K562 (cell line): ENCODE measurements at regions not wholly inside any gene's neighbourhood (a gene's known extent, or its start where the extent isn't known, plus 50 kb on each side); places are given as distances from the start of the nearest gene placed in this dataset.

ENCODE experiments used
- ATAC-seq: fragments of 200-7000 bp; cut with Tn5 transposase; 3 replicates; pipeline ENCODE4 v1.9.1; 2020; ENCODE audit warnings: moderate library complexity
- BruUV-seq: library from RNA; stranded (reverse); fragments of 400-500 nt; replicated peaks from 2 replicates; lab custom pipeline; 2021; lab: Mats Ljungman, UMichigan
- CTCF ChIA-PET: fragments of 300-600 bp; formaldehyde crosslinking; extraction: SDS; loops from one replicate; lab custom pipeline; 2021; ENCODE audit warnings: low intra/inter-chr PET ratio; lab: Yijun Ruan, JAX
- POLR2A ChIA-PET: fragments of 300-600, 350-650 bp; sonication (Branson Sonifier 250); formaldehyde crosslinking; extraction: SDS; loops from one replicate; lab custom pipeline; 2021; ENCODE audit warnings: antibody characterized with exemption, inconsistent platforms; lab: Yijun Ruan, JAX
- DNase-seq, 4 experiments: peaks; one replicate each; pipeline versions ENCODE4 v3.0.0 to v3.0.0-alpha.2; 2011 to 2018; ENCODE audit warnings: low spot score in 3 of 4, mixed read lengths in 3 of 4; ENCODE audit errors: extremely low read depth in 1 of 4
- FAIRE-seq: peaks from 2 replicates; lab custom pipeline; 2011; peaks lifted over from hg19 to GRCh38; lab: Jason Lieb, UNC
- H2AFZ ChIP-seq: 2 replicates; pipeline ENCODE4 v1.6.0; 2011; ENCODE audit warnings: low read depth, low read length, control low read depth, inconsistent platforms
- H3K27ac ChIP-seq: fragments of 200-600 bp; 3 replicates; pipeline ENCODE4 v1.8.0; 2011; ENCODE audit warnings: low read depth, mild to moderate bottlenecking, control low read depth, inconsistent platforms, low read length, moderate library complexity, mixed read lengths; ENCODE audit errors: extremely low read depth
- H3K27me3 ChIP-seq, 2 experiments: fragments of 300-600 bp in 1 of 2; 2 replicates in 1 of 2; 3 replicates in 1 of 2; pipeline versions ENCODE4 v1.6.0 to v1.8.0; 2011; ENCODE audit warnings: inconsistent platforms in 2 of 2, low read length in 2 of 2, mild to moderate bottlenecking in 1 of 2, mixed read lengths in 1 of 2, moderate library complexity in 1 of 2; ENCODE audit not compliant: control insufficient read depth in 2 of 2, insufficient read depth in 2 of 2
- H3K36me3 ChIP-seq: fragments of 300-600 bp; 3 replicates; pipeline ENCODE4 v1.8.0; 2011; ENCODE audit warnings: mild to moderate bottlenecking, low read length, inconsistent platforms; ENCODE audit not compliant: control insufficient read depth, insufficient read depth
- H3K4me1 ChIP-seq, 2 experiments: fragments of 200-600 bp in 1 of 2; replicated peaks in 1 of 2; 2 replicates in 1 of 2; 3 replicates in 1 of 2; pipeline versions ENCODE4 v1.5.1 to v1.8.0; 2011; ENCODE audit warnings: inconsistent platforms in 2 of 2, low read length in 2 of 2, mild to moderate bottlenecking in 1 of 2, mixed read lengths in 1 of 2, moderate library complexity in 1 of 2; ENCODE audit not compliant: control insufficient read depth in 2 of 2, insufficient read depth in 2 of 2
- H3K4me2 ChIP-seq: 2 replicates; pipeline ENCODE4 v1.6.1; 2011; ENCODE audit warnings: low read length, control low read depth, inconsistent platforms, mixed read lengths; ENCODE audit not compliant: insufficient read depth
- H3K4me3 ChIP-seq: fragments of 200-600 bp; sonication (generic), shearing (Covaris generic); 2 replicates; pipeline ENCODE4 v1.5.1; 2016; ENCODE audit warnings: control low read depth, inconsistent platforms
- H3K79me2 ChIP-seq: fragments of 200-600 bp; 3 replicates; pipeline ENCODE4 v1.8.0; 2011; ENCODE audit warnings: low read length, inconsistent platforms; ENCODE audit not compliant: control insufficient read depth, insufficient read depth
- H3K9ac ChIP-seq, 2 experiments: 2 replicates each; pipeline versions ENCODE4 v1.6.0 to v1.6.1; 2011; ENCODE audit warnings: low read depth in 2 of 2, low read length in 2 of 2, control low read depth in 1 of 2, inconsistent platforms in 1 of 2, mild to moderate bottlenecking in 1 of 2, mixed read lengths in 1 of 2; ENCODE audit not compliant: insufficient read depth in 1 of 2
- H3K9me1 ChIP-seq: one replicate; pipeline ENCODE4 v1.6.0; 2011; ENCODE audit warnings: inconsistent platforms, mild to moderate bottlenecking, low read length, moderate library complexity; ENCODE audit not compliant: control insufficient read depth, insufficient read depth
- H3K9me3 ChIP-seq: replicated peaks from 2 replicates; pipeline ENCODE4 v1.5.1; 2011; ENCODE audit warnings: low read depth, low read length, inconsistent platforms; ENCODE audit not compliant: control insufficient read depth, insufficient read depth
- H4K20me1 ChIP-seq: replicated peaks from 2 replicates; pipeline ENCODE4 v1.6.1; 2011; ENCODE audit warnings: low read length, inconsistent platforms, mixed read lengths; ENCODE audit not compliant: control insufficient read depth, insufficient read depth
- MNT ChIP-seq, 2 experiments: fragments of 450-650 bp; conservative IDR thresholded peaks; 2 replicates each; pipeline ENCODE4 v1.6.1; 2017; ENCODE audit warnings: mild to moderate bottlenecking in 2 of 2, moderate library complexity in 2 of 2
- RBFOX2 ChIP-seq: fragments of 200-400 bp; formaldehyde crosslinking; IDR thresholded peaks from 2 replicates; pipeline ENCODE4 v1.6.1; 2017; ENCODE audit warnings: low read depth, mild to moderate bottlenecking, low read length, moderate library complexity
- ZBTB43 ChIP-seq: sonication (generic); formaldehyde crosslinking; IDR thresholded peaks from 2 replicates; pipeline ENCODE4 v1.8.0; 2023; ENCODE audit warnings: mild to moderate bottlenecking, missing genetic modification reagents
- ZNF165 ChIP-seq: fragments of 250-450 bp; sonication (Bioruptor Pico); IDR thresholded peaks from 2 replicates; pipeline ENCODE4 v1.4.0; 2020; ENCODE audit warnings: borderline replicate concordance
- WGBS: fragments of 100-300 bp; shearing (Covaris generic); methylation state at CpG from one replicate; pipeline ENCODE4 v1.1.6; 2016; ENCODE audit warnings: low coverage, mixed read lengths; ENCODE audit not compliant: insufficient coverage; ENCODE audit errors: missing lambda C conversion rate; 5-methylcytosine and 5-hydroxymethylcytosine counted together
- in situ Hi-C: fragments of 300-500 bp; cut with MboI; formaldehyde crosslinking; loops from 4 replicates; pipeline ENCODE4 v1.15.0; 2018; ENCODE audit warnings: inconsistent platforms, mixed read lengths
- intact Hi-C: fragments of 100-400 bp; cut with micrococcal nuclease; formaldehyde crosslinking; loops from 2 replicates; pipeline ENCODE4 v1.14.2; 2022

GRCh38 chr3:72085036-72085435 lies 300.1 kb upstream of the PROK2 start:
- no TSS peak for BruUV-seq
- intact Hi-C loops (loop anchor here (5.0 to 10.0 kb wide), 4 partner anchors 77 to 182 kb away; no protein-coding TSS in a partner anchor), in situ Hi-C loops (loop anchor here (5.0 kb wide), 1 partner anchor 177 kb away; no protein-coding TSS in a partner anchor)
- H3K4me3 ChIP-seq = no peak overlapping the region
- H3K4me1 ChIP-seq = peaks cover 36 to 49% of the 10 kb centered on the region in 2 experiments
- no peak overlapping the region for H2AFZ ChIP-seq
- H3K9me1 ChIP-seq = no peaks in the 10 kb centered on the region
- H3K79me2 ChIP-seq = no peaks in the 10 kb centered on the region
- H3K4me2 ChIP-seq = no peak overlapping the region
- DNase-seq = no peak
- no peak overlapping the region for H3K27ac ChIP-seq
- POLR2A ChIA-PET = interaction anchor here (0.6 kb wide), 1 partner anchor 48 kb away, joined by 3 read pairs; no protein-coding TSS in a partner anchor
- no peak for ATAC-seq
- no peaks in the 10 kb centered on the region for H3K27me3 ChIP-seq
- no peak overlapping the region for H3K9ac ChIP-seq
- no peaks in the 10 kb centered on the region for H3K9me3 ChIP-seq
- CTCF ChIA-PET = no interaction called here
- no peaks in the 10 kb centered on the region for H4K20me1 ChIP-seq
- no peak for TF ChIP-seq ZBTB43 (CRISPR knock-in tag)
- TF ChIP-seq RBFOX2 = 0 out of 2 replicates have a peak, but pooled peaks have one; percentile 18
- TF ChIP-seq ZNF165 (CRISPR knock-in tag) = no peak
- no peak for TF ChIP-seq MNT (conservative IDR thresholded peaks at IDR 0.05)
- no peak for FAIRE-seq
- no peaks in the 10 kb centered on the region for H3K36me3 ChIP-seq
- WGBS = 83% methylated on average over 3 of the region's 6 CpGs
